NCI-H2227 treated with DMSO at 0.1 percent for 48 hours (cell line): ENCODE measurements at regions not wholly inside any gene's neighbourhood (a gene's known extent, or its start where the extent isn't known, plus 50 kb on each side); places are given as distances from the start of the nearest gene placed in this dataset.

Source experiments
- DNase-seq: peaks from one replicate; lab custom pipeline; 2025; lab: John Stamatoyannopoulos, UW

GRCh38 chr4:3343358-3343757 is 50.5 kb downstream of the RGS12 start:
- DNase-seq, result no peak

- DNase-seq, result no peak
Measured at GRCh38 chr4:3344104-3344503, 51.3 kb downstream of the RGS12 start.

DNA sequence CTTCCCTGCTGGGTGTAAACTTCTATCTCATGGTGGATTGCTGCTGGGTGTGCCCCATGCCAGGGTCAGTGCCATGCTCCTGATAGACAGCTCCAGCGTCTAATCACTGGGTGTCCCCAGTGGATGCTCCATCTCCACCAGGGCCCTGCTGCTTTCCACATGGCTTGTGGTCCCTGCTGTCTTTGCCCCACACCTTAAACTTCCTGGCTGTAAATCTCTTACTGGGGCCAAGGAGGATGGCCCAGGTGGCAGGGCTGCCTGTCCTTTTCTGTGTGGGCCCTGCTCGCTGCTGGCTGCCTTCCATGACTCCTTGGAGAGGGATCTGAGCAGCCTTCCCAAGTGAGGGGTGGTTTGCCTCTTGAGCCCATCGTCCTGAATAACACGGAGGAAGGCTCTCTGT is 51.8 kb downstream of the RGS12 start:
- DNase-seq, result no peak

- DNase-seq, result no peak
Measured at GRCh38 chr4:3345384-3345783, 52.6 kb downstream of the RGS12 start.

DNA sequence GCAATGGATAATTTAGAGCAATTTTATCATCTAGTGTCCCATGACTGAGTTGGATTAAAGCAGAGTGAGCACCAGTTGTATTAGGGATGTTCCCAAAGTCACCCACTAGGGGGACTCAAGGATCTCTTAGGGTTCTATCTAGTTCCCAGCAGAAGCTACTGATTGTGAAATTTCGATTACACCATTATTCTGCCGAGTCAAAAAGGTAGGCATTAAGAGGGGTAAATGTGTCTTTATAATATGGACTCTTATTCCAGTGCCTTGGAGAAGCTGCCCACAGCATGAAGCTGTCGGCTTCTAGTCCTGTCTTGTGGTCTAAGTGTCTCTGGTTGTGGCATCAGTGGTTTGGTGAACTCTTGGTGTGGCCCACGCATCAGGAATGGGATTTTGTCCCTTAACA is 53.3 kb downstream of the RGS12 start:
- DNase-seq, result no peak

DNA sequence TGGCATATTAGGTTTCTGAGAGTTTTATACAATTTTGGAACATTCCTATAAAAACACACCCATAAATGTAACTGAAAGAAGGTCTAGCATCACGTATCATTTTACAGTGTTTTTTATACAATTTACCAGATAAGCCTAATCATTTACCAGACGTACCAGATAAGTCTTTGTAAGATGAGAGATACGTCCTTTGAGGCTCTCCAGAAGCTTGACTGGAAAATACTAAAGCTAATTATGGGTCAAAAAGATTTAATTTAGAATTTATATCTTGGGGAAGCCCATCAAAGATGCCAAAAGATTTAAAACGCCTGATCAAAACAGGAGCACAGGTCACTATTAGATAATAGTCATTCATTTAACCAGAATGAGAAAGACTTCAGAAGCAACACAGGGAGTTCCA is 55.0 kb downstream of the RGS12 start:
- DNase-seq, result no peak

- no peak for DNase-seq
Measured at GRCh38 chr4:3348621-3349020, 55.8 kb downstream of the RGS12 start.

DNA sequence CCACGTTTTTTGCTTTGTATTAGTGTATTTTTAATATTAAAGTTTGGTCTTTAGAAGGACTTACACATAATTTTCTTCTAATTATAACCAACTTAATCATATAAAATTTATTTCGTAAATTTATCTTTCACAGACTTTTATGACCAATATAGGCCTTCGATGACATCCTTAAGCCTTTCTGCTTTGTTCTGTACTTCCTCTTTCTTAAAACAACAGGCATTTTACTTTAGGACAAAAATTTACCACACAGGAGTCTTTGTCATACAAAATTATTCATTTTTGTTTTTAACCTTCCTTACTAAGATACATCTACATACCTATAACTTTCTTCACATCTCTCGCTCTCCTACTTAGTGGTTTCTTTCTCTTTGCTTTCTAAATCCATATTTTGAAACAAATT is 56.3 kb downstream of the RGS12 start:
- DNase-seq, result no peak

GRCh38 chr4:3351997-3352396 is 59.2 kb downstream of the RGS12 start:
- DNase-seq, result no peak

DNA sequence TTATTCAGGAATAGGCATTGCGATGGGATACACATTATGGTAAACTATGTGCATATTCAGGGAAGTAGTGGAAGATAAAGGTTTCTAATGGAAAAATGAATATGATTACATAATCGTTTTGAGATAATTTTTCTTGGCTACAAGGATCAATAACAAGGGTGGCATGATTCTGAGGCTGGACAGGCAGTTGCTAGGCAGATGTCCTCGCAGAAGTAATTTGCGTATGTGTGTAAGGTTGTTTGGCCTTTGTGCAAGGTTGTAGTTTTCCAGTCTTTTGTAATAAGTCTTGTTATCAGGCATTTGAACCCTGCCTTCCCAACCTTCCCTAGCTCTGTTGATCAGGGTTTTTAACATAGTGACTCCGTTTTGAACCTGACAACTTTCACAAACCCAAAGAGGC is 59.7 kb downstream of the RGS12 start:
- no peak for DNase-seq

GRCh38 chr4:3352941-3353594 is 60.2 kb downstream of the RGS12 start:
- DNase-seq, result no peak

- no peak for DNase-seq
Measured at GRCh38 chr4:3353752-3354454, 61.1 kb downstream of the RGS12 start.

DNA sequence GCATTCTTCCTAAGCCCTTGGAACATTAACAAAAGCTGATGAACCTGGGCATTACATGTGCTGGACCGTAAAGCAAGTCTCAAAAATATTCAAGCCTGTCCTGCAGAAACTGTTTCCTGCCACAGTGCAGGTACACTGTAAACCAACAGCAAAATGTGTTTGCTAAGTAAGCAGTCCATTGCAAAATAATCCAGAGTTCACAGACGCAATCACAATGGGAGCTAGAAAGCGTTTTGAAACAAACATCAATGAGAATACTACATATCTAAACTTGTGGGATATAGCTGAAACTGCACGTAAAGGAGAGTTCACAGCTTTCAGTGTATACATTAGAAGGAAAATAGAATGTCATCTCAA is 61.6 kb downstream of the RGS12 start:
- DNase-seq, result no peak

DNA sequence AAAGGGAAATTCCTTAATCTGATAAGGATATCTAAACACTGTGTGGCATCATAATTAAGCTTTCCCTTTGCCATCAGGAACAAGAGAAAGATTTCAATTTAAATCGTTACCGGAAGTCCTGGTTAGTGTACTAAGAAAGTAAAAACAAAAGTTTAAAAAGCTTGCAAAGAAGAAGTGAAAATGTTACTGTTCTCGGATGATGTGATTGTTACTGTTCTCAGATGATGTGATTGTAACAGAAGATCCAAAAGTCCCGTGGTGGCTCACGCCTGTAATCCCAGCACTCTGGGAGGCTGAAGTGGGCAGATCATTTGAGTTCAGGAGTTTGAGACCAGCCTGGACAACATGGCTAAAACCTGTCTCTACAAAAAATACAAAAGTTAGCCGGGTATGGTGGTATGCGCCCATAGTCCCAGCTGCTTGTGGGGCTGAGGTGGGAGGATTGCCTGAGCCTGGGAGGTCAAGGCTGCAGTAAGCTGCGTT is 62.5 kb downstream of the RGS12 start:
- no peak for DNase-seq

GRCh38 chr4:3358656-3359055 is 65.8 kb downstream of the RGS12 start:
- no peak for DNase-seq

DNA sequence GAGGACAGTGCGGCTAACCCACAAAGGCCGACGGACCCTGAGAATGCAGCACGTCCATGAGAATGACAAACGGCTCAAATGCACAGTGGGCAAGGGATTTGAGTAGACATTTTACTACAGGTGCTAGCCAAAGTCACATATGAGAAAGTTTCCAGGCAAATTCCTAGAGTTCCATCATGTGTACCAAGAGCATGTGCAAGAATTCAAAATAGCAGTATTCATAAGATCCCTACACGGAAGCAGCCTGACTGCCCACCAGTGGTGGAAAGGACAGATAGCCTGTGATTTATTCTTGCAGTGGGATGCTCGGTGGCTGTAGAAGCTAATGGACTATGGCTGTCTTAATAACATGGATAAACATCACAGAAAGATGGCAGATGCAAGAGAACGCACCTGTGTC is 68.0 kb downstream of the RGS12 start:
- no peak for DNase-seq

GRCh38 chr4:3361406-3361805 is 68.6 kb downstream of the RGS12 start:
- DNase-seq, result no peak

DNA sequence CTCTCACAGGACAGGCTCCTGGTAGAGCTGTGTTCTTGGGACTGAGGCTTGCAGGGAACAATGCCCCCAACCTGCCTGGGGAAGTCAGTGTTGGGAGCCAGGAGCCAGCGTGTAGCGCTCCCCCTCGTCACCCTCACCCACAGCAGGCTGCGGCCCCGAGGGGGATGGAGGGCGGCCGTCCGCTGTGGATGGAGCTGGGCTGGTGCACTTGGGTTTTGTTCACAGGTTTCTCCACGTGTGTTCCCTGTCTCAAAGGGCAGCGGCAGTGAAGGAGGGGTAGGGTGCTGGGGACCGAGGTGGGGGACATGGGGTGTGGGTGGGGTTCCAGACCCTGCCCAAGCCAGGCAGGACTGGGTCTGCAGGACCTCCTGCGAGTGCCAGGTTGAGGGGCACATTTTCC is 69.1 kb downstream of the RGS12 start:
- DNase-seq, result no peak

DNA sequence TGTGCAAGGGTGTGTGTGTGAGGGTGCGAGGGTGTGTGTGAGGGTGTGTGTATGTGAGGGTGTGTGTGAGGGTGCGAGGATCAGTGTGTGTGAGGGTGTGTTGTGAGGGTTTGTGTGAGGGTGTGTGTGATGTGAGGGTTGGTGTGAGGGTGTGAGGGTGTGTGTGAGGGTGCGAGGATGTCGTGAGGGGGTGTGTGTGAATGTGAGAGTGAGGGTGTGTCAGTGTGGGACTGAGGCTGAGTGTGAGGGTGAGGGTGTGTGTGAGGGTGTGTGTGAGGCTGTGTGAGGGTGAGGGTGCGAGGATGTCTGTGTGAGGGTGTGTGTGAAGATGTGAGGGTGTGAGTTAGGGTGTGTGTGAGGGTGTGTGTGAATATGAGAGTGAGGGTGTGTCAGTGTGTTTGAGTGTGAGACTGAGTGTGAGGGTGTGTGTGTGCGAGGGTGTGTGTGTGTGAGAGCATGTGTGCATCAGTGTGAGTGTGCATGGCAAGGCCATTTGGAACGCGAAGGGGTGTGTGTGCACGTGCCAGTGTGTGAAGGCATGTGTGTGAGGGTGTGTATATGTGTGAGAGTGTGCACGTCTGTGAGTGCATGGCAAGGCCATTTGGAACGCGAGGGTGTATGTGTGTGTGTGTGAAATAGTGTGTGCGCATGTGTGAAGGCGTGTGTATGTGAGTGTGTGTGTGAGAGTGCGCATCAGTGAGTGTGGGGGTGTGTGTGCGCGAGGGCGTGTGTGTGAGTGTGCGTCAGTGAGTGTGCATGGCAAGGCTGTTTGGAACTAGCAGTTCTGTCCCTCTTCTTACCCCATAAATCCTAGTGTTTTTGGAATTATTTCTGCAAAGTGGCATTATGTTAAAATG is 69.8 kb downstream of the RGS12 start:
- no peak for DNase-seq

DNA sequence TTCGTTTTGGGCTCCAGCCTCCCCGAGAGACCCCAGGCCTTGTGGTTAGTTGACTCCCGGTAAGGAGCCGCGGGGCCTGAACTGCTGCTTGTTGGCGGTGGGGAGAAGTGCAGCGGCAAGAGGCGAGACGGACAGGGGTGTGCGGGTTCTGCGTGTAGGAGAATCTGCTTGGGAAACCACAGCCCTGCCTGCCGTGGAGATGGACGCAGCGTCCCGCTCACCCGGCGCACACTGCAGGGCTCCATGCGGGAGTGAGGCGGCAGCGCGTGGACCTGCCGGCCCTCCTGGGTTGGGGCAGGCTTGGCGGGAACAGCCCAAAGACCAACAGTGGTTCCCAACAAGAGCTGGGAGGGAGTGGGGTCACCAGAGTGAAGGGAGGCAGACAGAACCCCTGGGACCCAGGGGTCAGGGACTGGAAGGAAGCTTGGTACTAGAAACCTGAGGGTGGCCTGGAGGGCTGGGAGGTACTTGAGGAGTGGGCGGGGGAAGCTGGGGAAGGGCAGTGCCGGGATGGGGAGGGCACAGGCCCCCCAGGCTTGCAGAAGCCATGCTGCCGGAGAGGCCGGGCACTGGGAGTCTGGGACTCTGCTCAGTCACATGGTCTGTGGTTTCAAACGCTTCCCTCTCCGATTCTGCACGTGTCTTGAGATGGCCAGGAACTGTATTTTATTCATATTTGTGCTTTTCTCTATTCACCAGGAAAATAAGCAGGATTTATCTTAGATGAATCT is 70.8 kb downstream of the RGS12 start:
- no peak for DNase-seq

DNA sequence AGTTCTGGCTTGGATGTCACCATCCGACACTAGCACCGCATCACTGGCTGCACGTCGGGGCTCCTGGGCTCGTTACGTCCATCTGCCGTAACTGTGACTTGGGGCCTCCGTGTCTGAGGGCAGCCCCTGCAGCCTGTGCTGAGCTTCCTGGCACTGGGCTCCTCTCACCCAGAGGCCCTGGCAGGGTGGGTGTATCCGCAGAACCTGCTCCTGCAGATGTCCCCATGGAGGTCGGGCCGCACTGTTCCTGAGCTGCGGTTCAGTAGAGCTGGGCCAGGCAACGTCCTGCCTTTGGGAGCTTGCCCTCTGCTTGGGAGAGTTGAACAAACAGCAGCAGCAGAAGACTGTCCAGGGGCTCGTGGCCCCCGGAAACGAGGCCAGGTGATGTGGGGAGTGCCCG is 71.4 kb downstream of the RGS12 start:
- DNase-seq, result no peak

DNA sequence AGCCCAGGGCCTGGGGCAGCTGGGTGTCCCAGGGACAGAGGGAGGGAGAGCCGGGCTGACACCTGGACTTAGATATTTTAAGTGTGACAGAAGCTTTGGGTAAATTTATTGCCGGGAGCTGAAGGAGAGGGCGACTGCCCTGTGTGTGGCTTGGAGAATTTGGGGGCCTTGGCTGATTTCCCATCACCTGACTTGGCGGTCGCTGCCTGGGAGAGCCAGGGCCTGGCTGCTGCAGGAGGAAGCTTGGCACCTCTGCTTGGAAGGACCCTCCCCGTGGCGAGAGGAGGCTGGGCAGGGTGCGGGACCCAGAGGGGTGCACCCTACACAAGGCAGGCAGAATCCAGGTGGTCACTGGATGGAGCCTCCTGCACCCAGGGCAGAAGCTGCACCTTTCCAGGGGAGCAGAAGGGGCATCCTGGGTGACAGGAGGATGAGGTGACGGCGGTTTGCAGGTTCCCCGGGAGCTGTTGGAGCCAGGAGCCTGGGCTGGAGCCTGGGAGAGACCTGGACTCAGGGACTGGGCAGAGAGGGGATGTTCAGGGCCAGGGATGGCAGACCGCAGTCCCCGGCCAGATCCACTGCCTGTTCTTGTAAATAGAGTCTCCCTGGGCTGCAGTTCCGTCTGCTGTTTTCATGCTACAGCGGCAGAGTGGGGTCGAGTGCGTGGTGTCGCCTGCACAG is 72.0 kb downstream of the RGS12 start:
- no peak for DNase-seq
